T-cell (primary cell): ENCODE measurements at regions not wholly inside any gene's neighbourhood (a gene's known extent, or its start where the extent isn't known, plus 50 kb on each side); places are given as distances from the start of the nearest gene placed in this dataset.

ENCODE experiments used
- ATAC-seq, 4 experiments: fragments of 200-7000 bp in 3 of 4; fragments of 150-1000 bp in 1 of 4; cut with Tn5 transposase; replicated peaks in 1 of 4; 1 replicate in 3 of 4; 2 replicates in 1 of 4; pipeline ENCODE4 v1.10.0; 2021; ENCODE audit warnings: moderate library complexity in 3 of 4, mild to moderate bottlenecking in 2 of 4, moderate number of reproducible peaks in 1 of 4
- CTCF ChIA-PET, 2 donors: fragments of 300-600 bp; sonication (Branson Sonifier 250); formaldehyde crosslinking; loops; one replicate each; lab custom pipeline; 2022; ENCODE audit warnings: antibody characterized with exemption in 2 of 2; lab: Charles Lee
- POLR2A ChIA-PET, 2 donors: fragments of 300-600 bp; sonication (Branson Sonifier 250); formaldehyde crosslinking; loops; one replicate each; lab custom pipeline; 2022; ENCODE audit warnings: antibody characterized with exemption in 2 of 2; lab: Charles Lee
- DNase-seq, 35 experiments: peaks; one replicate each; pipeline versions ENCODE4 v3.0.0 to v3.0.0-alpha.2; 2013 to 2023
- H3K27ac ChIP-seq: one replicate; pipeline ENCODE4 v1.5.1; 2013; ENCODE audit warnings: low read length
- H3K27me3 ChIP-seq, 2 experiments: replicated peaks in 1 of 2; 1 replicate in 1 of 2; 2 replicates in 1 of 2; pipeline versions ENCODE4 v1.6.1 to v1.7.0; 2013; ENCODE audit warnings: low read length in 1 of 2, mixed read lengths in 1 of 2; ENCODE audit not compliant: control insufficient read depth in 2 of 2, insufficient read depth in 2 of 2; ENCODE audit errors: extremely low read depth in 1 of 2
- H3K36me3 ChIP-seq, 2 donors: 1 replicate in 1 of 2; 2 replicates in 1 of 2; pipeline versions ENCODE4 v1.6.1 to v1.7.0; 2013; ENCODE audit warnings: low read length in 1 of 2; ENCODE audit not compliant: control insufficient read depth in 2 of 2, insufficient read depth in 1 of 2; ENCODE audit errors: extremely low read depth in 1 of 2
- H3K4me1 ChIP-seq, 2 experiments: 1 replicate in 1 of 2; 2 replicates in 1 of 2; pipeline versions ENCODE4 v1.6.1 to v1.7.0; 2013; ENCODE audit warnings: low read length in 2 of 2, mixed read lengths in 1 of 2; ENCODE audit not compliant: insufficient read depth in 2 of 2, control insufficient read depth in 1 of 2; ENCODE audit errors: extremely low read depth in 1 of 2
- H3K4me3 ChIP-seq, 2 donors: 1 replicate in 1 of 2; 2 replicates in 1 of 2; pipeline versions ENCODE4 v1.5.1 to v1.7.0; 2013; ENCODE audit warnings: mild to moderate bottlenecking in 2 of 2, low read length in 1 of 2, moderate library complexity in 1 of 2; ENCODE audit not compliant: control insufficient read depth in 1 of 2; ENCODE audit errors: extremely low read depth in 1 of 2
- H3K9me3 ChIP-seq: 2 replicates; pipeline ENCODE4 v1.7.0; 2013
- H3K27ac Mint-ChIP-seq, 2 donors: one replicate each; pipeline ENCODE4 v1.8.0; 2020 to 2021; ENCODE audit warnings: mild to moderate bottlenecking in 2 of 2, mixed read lengths in 2 of 2
- H3K27me3 Mint-ChIP-seq, 2 donors: one replicate each; pipeline ENCODE4 v1.8.0; 2021 to 2022; ENCODE audit warnings: mixed read lengths in 2 of 2
- H3K36me3 Mint-ChIP-seq: one replicate; pipeline ENCODE4 v1.8.0; 2021; ENCODE audit warnings: mixed read lengths
- H3K4me1 Mint-ChIP-seq, 3 donors: one replicate each; pipeline ENCODE4 v1.8.0; 2020 to 2022; ENCODE audit warnings: mixed read lengths in 3 of 3, mild to moderate bottlenecking in 1 of 3
- H3K4me3 Mint-ChIP-seq, 3 donors: one replicate each; pipeline ENCODE4 v1.8.0; 2020 to 2022; ENCODE audit warnings: mild to moderate bottlenecking in 3 of 3, mixed read lengths in 3 of 3, moderate library complexity in 3 of 3
- H3K9me3 Mint-ChIP-seq, 3 donors: one replicate each; pipeline ENCODE4 v1.8.0; 2020 to 2022; ENCODE audit warnings: mixed read lengths in 3 of 3
- WGBS: methylation state at CpG from one replicate; pipeline ENCODE4 v1.1.5; 2013; ENCODE audit warnings: missing lambda C conversion rate; ENCODE audit not compliant: insufficient coverage; 5-methylcytosine and 5-hydroxymethylcytosine counted together

DNA sequence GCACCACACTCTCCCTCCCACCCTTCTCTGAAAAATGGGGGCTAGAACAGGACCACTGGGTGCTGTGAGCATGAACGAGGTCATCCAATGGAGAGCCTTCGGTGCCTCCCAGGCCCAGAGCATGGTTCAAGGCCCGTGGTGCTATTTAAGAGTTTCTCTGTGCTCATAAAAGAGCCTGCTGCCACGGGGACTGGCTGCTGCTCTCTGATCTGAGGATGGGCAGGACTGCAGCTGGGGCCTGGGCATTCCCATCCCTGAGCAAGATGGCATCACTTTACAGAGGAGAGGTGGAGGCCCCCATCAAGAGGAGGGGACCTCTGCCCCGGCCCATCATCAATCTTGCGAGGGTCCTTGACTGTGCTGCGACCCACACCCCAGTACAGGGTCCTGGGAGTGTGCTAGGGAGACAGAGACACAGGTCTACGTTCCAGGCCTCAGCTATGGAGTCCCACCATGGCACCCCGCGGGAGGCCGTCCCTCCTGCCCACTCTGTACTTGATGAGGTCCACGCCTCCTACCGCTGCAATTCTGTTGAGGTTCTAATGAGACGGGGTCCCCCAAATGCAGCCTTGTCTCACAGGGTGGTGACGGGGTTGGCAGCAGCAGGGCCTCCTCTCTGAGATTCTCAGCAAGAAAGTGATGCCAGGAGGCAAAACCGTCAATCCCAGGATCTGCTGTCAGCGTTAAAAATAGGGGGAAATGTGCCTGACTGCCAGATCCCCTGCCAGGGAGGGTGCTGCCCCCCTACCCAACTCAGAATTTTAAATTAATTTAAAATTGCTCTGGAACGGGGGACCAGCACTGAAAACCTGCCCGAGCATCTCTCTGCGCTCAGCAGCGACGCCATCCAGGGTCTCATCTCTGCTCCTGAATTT, 405.4 kb downstream of the SHANK2 start:
- Histone ChIP-seq H3K27ac (no peak overlapping the region), H3K9me3 (no peaks in the 10 kb centered on the region), H3K4me1 (no peaks in the 10 kb centered on the region), H3K36me3 (no peaks in the 10 kb centered on the region), H3K27me3 (peaks cover 0 to 38% of the 10 kb centered on the region in 2 experiments), H3K4me3 (no peak overlapping the region)
- CTCF ChIA-PET: no interaction called here
- Mint-ChIP-seq H3K36me3 (no peaks in the 10 kb centered on the region), H3K27me3 (peaks cover 7 to 21% of the 10 kb centered on the region in 2 donors), H3K9me3 (peaks cover 0 to 6% (median 3%) of the 10 kb centered on the region in 3 donors), H3K4me1 (no peaks in the 10 kb centered on the region), H3K4me3 (no peak overlapping the region), H3K27ac (no peak overlapping the region)
- ATAC-seq (no peak), DNase-seq (no peak)
- POLR2A ChIA-PET: no interaction called here
- WGBS: 87% methylated on average over 22 of the region's 22 CpGs

GRCh38 chr11:70848243-70848750, 404.1 kb downstream of the SHANK2 start:
- no peaks in the 10 kb centered on the region for H3K36me3 ChIP-seq
- H3K9me3 ChIP-seq: no peaks in the 10 kb centered on the region
- DNase-seq: no peak
- peaks cover 0 to 6% (median 3%) of the 10 kb centered on the region in 3 donors for H3K9me3 Mint-ChIP-seq
- ChIA-PET POLR2A (no interaction called here), CTCF (no interaction called here)
- no peaks in the 10 kb centered on the region for H3K4me1 Mint-ChIP-seq
- no peak overlapping the region for H3K4me3 ChIP-seq
- H3K4me1 ChIP-seq: no peaks in the 10 kb centered on the region
- WGBS: 78% methylated on average over 10 of the region's 13 CpGs
- H3K27ac ChIP-seq: no peak overlapping the region
- no peaks in the 10 kb centered on the region for H3K36me3 Mint-ChIP-seq
- H3K27me3 ChIP-seq: peaks cover 0 to 33% of the 10 kb centered on the region in 2 experiments
- H3K27me3 Mint-ChIP-seq: peaks cover 7 to 20% of the 10 kb centered on the region in 2 donors
- ATAC-seq: no peak
- H3K27ac Mint-ChIP-seq: no peak overlapping the region
- H3K4me3 Mint-ChIP-seq: no peak overlapping the region

GRCh38 chr11:70849031-70849430, 403.3 kb downstream of the SHANK2 start:
- no peaks in the 10 kb centered on the region for H3K36me3 ChIP-seq
- peaks cover 0 to 28% of the 10 kb centered on the region in 2 experiments for H3K27me3 ChIP-seq
- H3K9me3 ChIP-seq: no peaks in the 10 kb centered on the region
- no peaks in the 10 kb centered on the region for H3K4me1 ChIP-seq
- peaks cover 5 to 19% of the 10 kb centered on the region in 2 donors for H3K27me3 Mint-ChIP-seq
- peaks cover 0 to 6% (median 3%) of the 10 kb centered on the region in 3 donors for H3K9me3 Mint-ChIP-seq
- ATAC-seq (no peak), DNase-seq (no peak)
- no peak overlapping the region for H3K27ac Mint-ChIP-seq
- CTCF ChIA-PET: no interaction called here
- WGBS: no CpG with 5 or more reads among the region's 3 CpGs
- H3K4me3 Mint-ChIP-seq: no peak overlapping the region
- POLR2A ChIA-PET: no interaction called here
- no peak overlapping the region for H3K27ac ChIP-seq
- no peaks in the 10 kb centered on the region for H3K36me3 Mint-ChIP-seq
- no peak overlapping the region for H3K4me3 ChIP-seq
- no peaks in the 10 kb centered on the region for H3K4me1 Mint-ChIP-seq

DNA sequence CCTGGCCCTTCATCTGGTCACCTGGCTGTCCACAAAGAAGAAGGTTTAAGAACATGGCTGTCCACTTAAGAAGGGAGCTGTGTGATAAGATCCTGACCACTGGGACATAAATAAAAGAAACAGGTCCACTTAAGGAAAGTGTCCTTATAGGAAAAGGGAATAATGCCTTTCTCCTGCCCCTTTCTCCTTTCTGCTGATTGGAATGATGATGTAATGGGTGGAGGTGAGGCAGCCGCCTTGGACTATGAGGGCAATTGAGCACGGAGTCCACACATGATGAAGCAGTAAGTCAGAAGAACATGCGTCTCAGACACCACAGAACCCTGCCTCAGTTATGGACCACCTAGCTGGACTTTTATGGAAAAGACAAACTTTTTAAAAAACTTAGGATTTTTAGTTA, 401.1 kb downstream of the SHANK2 start:
- Mint-ChIP-seq H3K27me3 (peaks cover 0 to 20% of the 10 kb centered on the region in 2 donors), H3K4me3 (no peak overlapping the region), H3K27ac (no peak overlapping the region), H3K4me1 (no peaks in the 10 kb centered on the region), H3K36me3 (no peaks in the 10 kb centered on the region), H3K9me3 (peaks cover 0 to 12% (median 6%) of the 10 kb centered on the region in 3 donors)
- Histone ChIP-seq H3K27me3 (peaks cover 0 to 31% of the 10 kb centered on the region in 2 experiments), H3K9me3 (no peaks in the 10 kb centered on the region), H3K36me3 (no peaks in the 10 kb centered on the region), H3K27ac (no peak overlapping the region), H3K4me1 (no peaks in the 10 kb centered on the region), H3K4me3 (no peak overlapping the region)
- no peak for ATAC-seq
- CTCF ChIA-PET: no interaction called here
- DNase-seq: no peak
- POLR2A ChIA-PET: no interaction called here
- WGBS: 80% methylated on average over 1 of the region's 3 CpGs

- H3K4me3 ChIP-seq: no peak overlapping the region
- peaks cover 0 to 25% of the 10 kb centered on the region in 2 experiments for H3K27me3 ChIP-seq
- ATAC-seq (no peak), DNase-seq (no peak)
- no peaks in the 10 kb centered on the region for H3K9me3 ChIP-seq
- Mint-ChIP-seq H3K36me3 (no peaks in the 10 kb centered on the region), H3K4me1 (no peaks in the 10 kb centered on the region), H3K9me3 (peaks cover 0 to 13% (median 6%) of the 10 kb centered on the region in 3 donors), H3K27me3 (peaks cover 0 to 20% of the 10 kb centered on the region in 2 donors), H3K27ac (no peak overlapping the region), H3K4me3 (no peak overlapping the region)
- POLR2A ChIA-PET: no interaction called here
- WGBS: 92% methylated on average over 7 of the region's 10 CpGs
- no peaks in the 10 kb centered on the region for H3K36me3 ChIP-seq
- no peak overlapping the region for H3K27ac ChIP-seq
- CTCF ChIA-PET: no interaction called here
- H3K4me1 ChIP-seq: no peaks in the 10 kb centered on the region
These were observed 400.5 kb downstream of the SHANK2 start for GRCh38 chr11:70851907-70852306.

- Histone ChIP-seq H3K4me3 (no peak overlapping the region), H3K27me3 (peaks cover 0 to 20% of the 10 kb centered on the region in 2 experiments), H3K4me1 (no peaks in the 10 kb centered on the region), H3K27ac (no peak overlapping the region), H3K9me3 (no peaks in the 10 kb centered on the region), H3K36me3 (no peaks in the 10 kb centered on the region)
- no peaks in the 10 kb centered on the region for H3K4me1 Mint-ChIP-seq
- ChIA-PET POLR2A (interaction anchor here in 1 of 2 donors (0.6 kb wide), 1 partner anchor 77 kb away, joined by 10 read pairs; no protein-coding TSS in a partner anchor), CTCF (interaction anchor here in 1 of 2 donors (0.6 kb wide), 1 partner anchor 676 kb away, joined by 5 read pairs; no protein-coding TSS in a partner anchor)
- H3K4me3 Mint-ChIP-seq: no peak overlapping the region
- H3K27ac Mint-ChIP-seq: no peak overlapping the region
- no peaks in the 10 kb centered on the region for H3K36me3 Mint-ChIP-seq
- peaks cover 0 to 20% of the 10 kb centered on the region in 2 donors for H3K27me3 Mint-ChIP-seq
- H3K9me3 Mint-ChIP-seq: peaks cover 0 to 13% (median 6%) of the 10 kb centered on the region in 3 donors
- DNase-seq (no peak), ATAC-seq (no peak)
- 75% methylated on average over 18 of the region's 20 CpGs for WGBS
These were observed 399.2 kb downstream of the SHANK2 start for GRCh38 chr11:70853068-70853769.
